Gastroesophageal sphincter (tissue), 4 donors: ENCODE measurements at regions not wholly inside any gene's neighbourhood (a gene's known extent, or its start where the extent isn't known, plus 50 kb on each side); places are given as distances from the start of the nearest gene placed in this dataset.

ENCODE experiments used
- ATAC-seq: fragments of 150-250 bp; one replicate; pipeline ENCODE4 v1.9.1; 2016; ENCODE audit warnings: mild to moderate bottlenecking, moderate library complexity
- H3K27ac ChIP-seq, 4 donors: fragments of 200-600 bp; sonication (generic) in 3 of 4; 1 replicate in 3 of 4; 2 replicates in 1 of 4; pipeline ENCODE4 v1.5.1; 2016 to 2019
- H3K27me3 ChIP-seq: fragments of 200-600 bp; sonication (generic); one replicate; pipeline ENCODE4 v1.5.1; 2019
- H3K36me3 ChIP-seq, 2 donors: fragments of 200-600 bp; sonication (generic); one replicate each; pipeline ENCODE4 v1.5.1; 2019; ENCODE audit warnings: control low read depth in 1 of 2
- H3K4me1 ChIP-seq, 3 donors: fragments of 200-600 bp; sonication (generic); 1 replicate in 2 of 3; 2 replicates in 1 of 3; pipeline ENCODE4 v1.5.1; 2016 to 2019; ENCODE audit warnings: control low read depth in 2 of 3
- H3K4me3 ChIP-seq, 2 donors: fragments of 200-600 bp; sonication (generic); one replicate each; pipeline ENCODE4 v1.5.1; 2019; ENCODE audit warnings: mild to moderate bottlenecking in 1 of 2, moderate library complexity in 1 of 2
- H3K9me3 ChIP-seq, 3 donors: fragments of 200-600 bp; sonication (generic); one replicate each; pipeline ENCODE4 v1.5.1; 2017 to 2019; ENCODE audit warnings: control low read depth in 2 of 3
- CTCF ChIP-seq, 4 experiments: fragments of 200-600 bp in 2 of 4; fragments of 450-650 bp in 2 of 4; sonication (generic) in 1 of 4; IDR thresholded peaks; one replicate each; pipeline ENCODE4 v1.5.1; 2017 to 2019; ENCODE audit warnings: antibody characterized with exemption in 4 of 4, mild to moderate bottlenecking in 2 of 4, moderate library complexity in 2 of 4
- EP300 ChIP-seq: sonication (generic); formaldehyde crosslinking; IDR thresholded peaks from one replicate; pipeline ENCODE4 v1.6.1; 2017; ENCODE audit warnings: antibody characterized with exemption, mild to moderate bottlenecking
- POLR2A ChIP-seq, 2 donors: fragments of 450-650 bp; IDR thresholded peaks; one replicate each; pipeline ENCODE4 v1.6.1; 2017; ENCODE audit warnings: antibody characterized with exemption in 2 of 2, mild to moderate bottlenecking in 2 of 2, moderate library complexity in 1 of 2
- POLR2AphosphoS5 ChIP-seq: sonication (generic); formaldehyde crosslinking; IDR thresholded peaks from one replicate; pipeline ENCODE4 v1.6.1; 2017; ENCODE audit warnings: antibody characterized with exemption
- WGBS, 2 donors: methylation state at CpG; one replicate each; pipeline ENCODE4 v1.1.5; 2018; ENCODE audit warnings: low coverage in 1 of 2; 5-methylcytosine and 5-hydroxymethylcytosine counted together

DNA sequence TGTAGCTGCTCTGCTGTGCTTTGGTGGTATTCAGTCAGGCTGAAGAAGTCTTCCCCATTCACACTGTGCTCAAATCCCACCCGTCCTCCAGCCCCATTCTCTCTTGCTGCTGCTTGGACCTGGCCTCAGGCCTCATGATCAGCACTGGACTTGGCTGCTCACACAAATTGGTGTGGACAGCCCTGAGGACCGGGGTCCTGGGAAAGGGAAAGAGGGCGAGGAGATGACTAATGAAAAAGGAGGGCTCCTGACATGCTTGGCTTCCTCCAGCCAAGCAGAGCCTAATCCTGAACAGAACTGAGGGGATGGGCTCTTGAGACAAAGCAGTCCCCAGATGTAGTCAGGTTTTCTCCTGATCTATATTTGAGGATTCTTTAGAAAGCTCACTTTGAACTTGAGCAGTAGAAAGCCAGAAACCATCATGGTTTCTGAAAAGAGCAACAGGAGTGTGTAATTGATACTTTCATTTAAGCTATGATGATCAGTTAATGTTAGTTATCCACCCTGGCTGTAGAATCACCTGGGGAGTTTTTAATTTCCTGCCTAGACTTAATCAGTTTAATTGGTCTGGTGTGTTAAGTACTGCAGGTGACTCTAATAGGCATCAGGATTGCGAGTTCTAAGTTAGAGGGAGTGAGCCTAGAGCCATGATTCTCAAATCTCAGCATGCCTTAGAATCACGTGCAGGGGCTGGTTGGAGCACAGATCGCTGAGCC, 79.4 kb upstream of the THBS1 start:
- TF ChIP-seq POLR2A (IDR thresholded peaks at IDR 0.05) (no peak), CTCF (IDR thresholded peaks at IDR 0.05) (no peak), EP300 (no peak), POLR2AphosphoS5 (no peak)
- peaks cover 13 to 66% (median 24%) of the 10 kb centered on the region in 3 donors for H3K4me1 ChIP-seq
- H3K36me3 ChIP-seq = no peaks in the 10 kb centered on the region
- no peak overlapping the region for H3K4me3 ChIP-seq
- no peaks in the 10 kb centered on the region for H3K27me3 ChIP-seq
- 80 to 81% methylated on average over 1 to 4 of the region's 6 CpGs for WGBS, 2 donors
- no peak for ATAC-seq
- no peaks in the 10 kb centered on the region for H3K9me3 ChIP-seq
- H3K27ac ChIP-seq = no peak overlapping the region

DNA sequence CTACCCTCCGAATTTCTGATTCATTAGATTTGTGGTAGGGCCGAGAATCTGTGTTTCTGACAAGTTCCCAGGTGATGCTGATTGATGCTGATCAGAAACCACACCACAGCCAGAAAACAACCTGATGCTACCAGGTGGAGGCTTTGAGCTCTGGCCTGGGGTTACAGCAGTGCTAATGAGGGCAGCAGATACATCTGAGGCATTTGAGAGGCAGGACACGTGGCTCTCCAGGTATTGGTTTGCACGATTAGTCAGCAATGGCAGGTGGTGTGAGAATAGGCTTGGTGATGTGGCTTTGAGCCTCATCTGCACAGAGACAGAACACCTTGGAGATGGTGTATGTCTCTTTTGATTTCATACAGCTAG, 78.8 kb upstream of the THBS1 start:
- no peak for TF ChIP-seq POLR2A (IDR thresholded peaks at IDR 0.05)
- TF ChIP-seq CTCF (IDR thresholded peaks at IDR 0.05) = no peak
- TF ChIP-seq EP300 = no peak
- no peak for TF ChIP-seq POLR2AphosphoS5
- ATAC-seq = no peak
- Histone ChIP-seq H3K9me3 (no peaks in the 10 kb centered on the region), H3K4me3 (no peak overlapping the region), H3K36me3 (no peaks in the 10 kb centered on the region), H3K27ac (peak overlapping the region in 1 of 4 donors; percentile 14), H3K4me1 (peaks cover 13 to 60% (median 23%) of the 10 kb centered on the region in 3 donors), H3K27me3 (no peaks in the 10 kb centered on the region)
- 53 to 84% methylated on average over 3 to 4 of the region's 4 CpGs for WGBS, 2 donors

DNA sequence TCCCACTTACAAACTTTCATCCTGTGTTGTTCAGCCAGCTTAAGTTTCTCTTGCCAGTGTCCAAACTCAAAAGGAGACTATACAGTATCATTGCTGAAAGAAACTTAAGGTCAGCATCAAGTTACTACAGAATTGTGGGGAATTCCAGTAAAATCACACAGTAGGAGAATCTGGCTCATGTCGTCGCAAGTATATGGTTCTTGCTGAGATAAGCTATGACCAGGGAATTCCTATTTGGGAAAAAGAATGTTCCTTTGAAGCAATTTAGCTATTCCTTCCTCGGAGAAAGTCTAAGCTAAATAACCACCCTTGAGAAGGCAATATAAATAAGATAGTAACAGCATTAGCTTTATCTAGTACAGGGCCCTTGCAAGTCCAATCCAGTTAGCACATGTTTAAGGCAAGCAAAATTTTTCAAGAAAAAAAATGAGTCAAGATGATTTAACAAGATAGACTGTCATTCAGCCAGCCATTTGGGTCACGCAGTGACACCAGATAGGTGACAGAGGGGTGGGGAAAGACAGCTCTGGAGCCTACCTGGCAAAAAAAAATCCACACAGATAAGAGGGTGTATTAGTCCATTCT, 78.2 kb upstream of the THBS1 start:
- Histone ChIP-seq H3K36me3 (no peaks in the 10 kb centered on the region), H3K4me3 (no peak overlapping the region), H3K27ac (peak overlapping the region in 1 of 4 donors; percentile 14), H3K9me3 (no peaks in the 10 kb centered on the region), H3K27me3 (no peaks in the 10 kb centered on the region), H3K4me1 (peaks cover 13 to 54% (median 18%) of the 10 kb centered on the region in 3 donors)
- TF ChIP-seq POLR2AphosphoS5 (no peak), POLR2A (IDR thresholded peaks at IDR 0.05) (no peak), CTCF (IDR thresholded peaks at IDR 0.05) (no peak), EP300 (no peak)
- WGBS, 2 donors = 40 to 50% methylated on average over 2 to 4 of the region's 4 CpGs
- no peak for ATAC-seq

DNA sequence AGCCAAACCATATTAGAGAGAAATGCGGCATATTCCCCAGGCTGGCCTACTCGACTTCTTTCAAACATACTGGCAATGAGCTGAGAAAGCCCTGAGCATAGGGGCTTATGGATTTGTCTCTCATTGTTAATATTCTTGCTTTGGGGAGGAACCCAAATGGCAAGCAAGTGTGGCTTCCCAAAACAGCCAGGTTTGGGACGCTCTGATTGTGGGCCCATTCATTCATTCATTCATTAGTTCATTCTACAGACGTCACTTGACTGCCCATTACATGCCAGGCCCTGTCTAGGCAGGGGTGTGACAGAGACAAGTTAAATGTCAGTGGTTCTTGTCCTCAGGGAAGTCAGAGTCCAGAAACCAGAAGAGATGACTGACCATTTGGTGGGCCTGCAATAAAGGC, 77.4 kb upstream of the THBS1 start:
- Histone ChIP-seq H3K36me3 (no peaks in the 10 kb centered on the region), H3K27me3 (no peaks in the 10 kb centered on the region), H3K27ac (no peak overlapping the region), H3K4me1 (peaks cover 10 to 46% (median 10%) of the 10 kb centered on the region in 3 donors), H3K4me3 (no peak overlapping the region), H3K9me3 (no peaks in the 10 kb centered on the region)
- ATAC-seq = no peak
- WGBS, 2 donors = 96% methylated on average over 2 of the region's 4 CpGs; no CpG with 5 or more reads in 1 of the 2 donors
- TF ChIP-seq CTCF (IDR thresholded peaks at IDR 0.05) = no peak
- no peak for TF ChIP-seq POLR2AphosphoS5
- no peak for TF ChIP-seq EP300
- no peak for TF ChIP-seq POLR2A (IDR thresholded peaks at IDR 0.05)

DNA sequence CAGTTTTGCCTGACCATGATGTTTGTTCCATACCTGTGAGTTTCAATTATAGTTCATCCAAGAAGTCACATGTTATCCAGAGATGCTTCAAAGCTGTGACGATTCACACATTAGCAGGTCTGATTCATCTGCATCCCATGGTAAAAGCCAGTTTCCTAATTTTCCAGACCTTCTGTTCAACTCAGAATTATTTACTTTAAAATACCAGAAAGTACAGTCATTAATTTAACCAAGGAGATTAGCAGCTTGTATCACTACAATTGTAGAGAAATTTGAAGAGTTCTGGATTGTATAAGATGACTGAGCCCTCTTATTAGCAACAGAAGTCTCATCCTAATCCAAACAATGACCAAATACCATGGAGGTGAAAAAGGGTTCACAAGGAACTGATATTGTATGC, 76.1 kb upstream of the THBS1 start:
- TF ChIP-seq POLR2AphosphoS5 = peak; percentile 60
- no peak for TF ChIP-seq EP300
- no peaks in the 10 kb centered on the region for H3K27me3 ChIP-seq
- H3K36me3 ChIP-seq = no peaks in the 10 kb centered on the region
- 9 to 22% methylated on average over 1 of the region's 1 CpG for WGBS, 2 donors
- H3K27ac ChIP-seq = peak overlapping the region in 3 of 4 donors; percentile 31 to 64 (median 59)
- ATAC-seq = peak; percentile 29
- H3K4me1 ChIP-seq = peaks cover 3 to 36% (median 9%) of the 10 kb centered on the region in 3 donors
- H3K9me3 ChIP-seq = no peaks in the 10 kb centered on the region
- no peak overlapping the region for H3K4me3 ChIP-seq
